Endothelial cell of umbilical vein (primary cell): ENCODE measurements at regions not wholly inside any gene's neighbourhood (a gene's known extent, or its start where the extent isn't known, plus 50 kb on each side); places are given as distances from the start of the nearest gene placed in this dataset.
"Not testable (repeated sequence)": the region's sequence is repeated elsewhere in the genome, so short reads cannot be mapped to it uniquely, and the experiment has no call there.

ENCODE experiments used
- CTCF ChIP-seq, 2 donors: IDR thresholded peaks; 1 replicate in 1 of 2; 2 replicates in 1 of 2; pipeline ENCODE4 v1.5.1; 2011; ENCODE audit warnings: low read length in 2 of 2, mild to moderate bottlenecking in 2 of 2, moderate library complexity in 2 of 2, control low read depth in 1 of 2, inconsistent platforms in 1 of 2, low read depth in 1 of 2; ENCODE audit not compliant: insufficient read depth in 1 of 2; ENCODE audit errors: extremely low read depth in 1 of 2
- GATA2 ChIP-seq: IDR thresholded peaks from 2 replicates; pipeline ENCODE4 v1.7.0; 2011; ENCODE audit warnings: low read depth, mild to moderate bottlenecking, moderate library complexity, mixed read lengths, low read length; ENCODE audit not compliant: insufficient read length, insufficient read depth

GRCh38 chrX:9377216-9377615, 87.6 kb upstream of the TBL1X start:
- not testable (repeated sequence) for TF ChIP-seq CTCF (IDR thresholded peaks at IDR 0.05; ENCODE audit: extremely low read depth in 1 of 2, insufficient read depth in 1 of 2, low read depth in 1 of 2, low read length in 2 of 2); GATA2
